HL-60/S4 (cell line): ENCODE measurements at regions not wholly inside any gene's neighbourhood (a gene's known extent, or its start where the extent isn't known, plus 50 kb on each side); places are given as distances from the start of the nearest gene placed in this dataset.
"Not testable (repeated sequence)": the region's sequence is repeated elsewhere in the genome, so short reads cannot be mapped to it uniquely, and the experiment has no call there.

ENCODE experiments used
- in situ Hi-C: fragments of 300-500 bp; cut with MboI; formaldehyde crosslinking; loops from 2 replicates; pipeline ENCODE4 v1.14.3; 2022; ENCODE audit warnings: low sequenced_read_pairs

GRCh38 chr2:238520359-238520886 lies 93.7 kb downstream of the ASB1 start:
- in situ Hi-C loops, result no loop called here

- in situ Hi-C loops, result no loop called here
Measured at GRCh38 chr2:238521002-238521401, 94.3 kb downstream of the ASB1 start.

- in situ Hi-C loops, result no loop called here
Measured at GRCh38 chr2:238521870-238522269, 95.1 kb downstream of the ASB1 start.

- in situ Hi-C loops, result no loop called here
Measured at GRCh38 chr2:238523158-238524110, 96.7 kb downstream of the ASB1 start.

GRCh38 chr2:238524426-238524983 lies 97.8 kb downstream of the ASB1 start:
- in situ Hi-C loops, result no loop called here

GRCh38 chr2:238525990-238526389 lies 99.3 kb downstream of the ASB1 start:
- in situ Hi-C loops, result no loop called here

GRCh38 chr2:238527565-238527964 lies 100.8 kb downstream of the ASB1 start:
- in situ Hi-C loops, result no loop called here

- in situ Hi-C loops, result no loop called here
Measured at GRCh38 chr2:238528953-238529781, 102.4 kb downstream of the ASB1 start.

- in situ Hi-C loops, result not testable (repeated sequence)
Measured at GRCh38 chr2:238531017-238531645, 104.4 kb downstream of the ASB1 start.

DNA sequence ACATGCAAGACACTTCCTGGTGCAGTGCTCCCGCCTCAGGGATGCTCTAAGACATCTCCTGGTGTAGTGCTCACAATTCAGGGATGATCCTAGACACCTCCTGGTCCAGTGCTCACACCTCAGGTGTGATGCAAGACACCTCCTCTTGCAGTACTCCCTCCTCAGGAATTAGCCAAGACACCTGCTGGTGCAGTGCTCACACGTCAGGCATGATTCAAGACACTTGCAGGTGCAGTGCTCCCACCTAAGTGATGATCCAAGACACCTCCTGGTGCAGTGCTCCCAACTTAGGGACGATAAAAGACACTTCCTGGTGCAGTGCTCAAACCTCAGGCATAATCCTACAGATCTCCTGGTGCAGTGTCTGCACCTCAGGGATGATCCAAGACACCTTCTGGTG lies 117.0 kb downstream of the ASB1 start:
- in situ Hi-C loops, result not testable (repeated sequence)

- in situ Hi-C loops, result no loop called here
Measured at GRCh38 chr2:238548902-238549462, 122.3 kb downstream of the ASB1 start.

GRCh38 chr2:238549866-238550265 lies 123.1 kb downstream of the ASB1 start:
- in situ Hi-C loops, result no loop called here

DNA sequence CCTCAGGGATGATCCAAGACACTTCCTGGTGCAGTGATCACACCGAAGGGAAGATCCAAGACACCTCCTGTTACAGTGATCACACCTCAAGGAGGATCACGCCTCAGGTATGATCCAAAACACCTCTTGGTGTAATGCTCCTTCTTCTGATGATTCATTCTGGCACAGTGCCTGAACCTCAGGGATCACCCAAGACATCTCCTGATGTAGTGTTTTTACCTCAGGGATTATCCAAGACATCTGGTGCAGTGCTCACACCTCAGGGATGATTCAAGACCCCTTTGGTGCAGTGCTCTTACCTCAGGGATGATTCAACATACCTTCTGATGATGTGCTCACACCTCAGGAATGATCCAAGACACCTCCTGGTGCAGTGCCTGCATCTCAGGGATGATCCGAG lies 124.4 kb downstream of the ASB1 start:
- in situ Hi-C loops, result no loop called here

- in situ Hi-C loops, result no loop called here
Measured at GRCh38 chr2:238552226-238552625, 125.5 kb downstream of the ASB1 start.

- in situ Hi-C loops, result no loop called here
Measured at GRCh38 chr2:238553159-238553558, 126.4 kb downstream of the ASB1 start.

DNA sequence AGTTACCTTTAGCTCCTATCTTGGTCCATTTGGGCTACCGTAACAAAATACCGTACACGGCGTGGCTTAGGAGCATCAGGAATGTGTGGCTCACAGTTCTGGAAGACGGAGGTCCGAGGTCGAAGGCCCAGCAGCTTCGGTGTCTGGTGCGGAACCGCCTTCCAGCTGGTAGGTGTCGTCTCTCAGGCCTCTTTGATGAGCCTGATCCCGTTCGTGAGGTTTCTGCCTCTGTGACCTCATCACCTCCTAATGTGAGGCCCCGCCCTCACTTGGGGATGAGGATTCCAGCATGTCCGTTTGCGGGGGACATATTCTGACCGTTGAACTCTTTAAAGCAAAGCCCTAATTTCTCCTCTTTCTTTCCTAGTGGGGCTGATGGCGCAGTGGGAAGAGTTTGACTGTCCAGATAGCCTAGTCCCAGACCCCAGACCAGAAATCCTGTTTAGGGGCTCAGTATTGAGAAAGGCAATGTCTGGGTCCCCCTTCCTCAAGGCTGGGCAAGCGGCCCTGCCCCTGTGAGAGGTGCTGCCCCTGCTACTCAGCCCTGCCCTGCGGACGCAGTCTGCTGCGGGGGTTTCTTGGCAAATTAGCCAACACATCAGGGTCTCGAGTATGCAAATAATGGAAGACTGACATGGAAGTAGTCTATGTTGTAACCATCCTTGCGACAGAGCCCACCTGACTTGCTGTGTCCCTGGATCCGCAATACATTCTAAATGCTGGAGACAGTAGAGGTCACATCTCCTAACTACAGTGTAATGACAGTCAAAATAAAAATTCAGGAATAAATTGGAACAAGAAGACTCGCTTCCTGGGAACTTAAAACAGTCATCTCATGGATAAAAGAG lies 128.0 kb downstream of the ASB1 start:
- in situ Hi-C loops, result no loop called here

- in situ Hi-C loops, result no loop called here
Measured at GRCh38 chr2:238555786-238556542, 129.2 kb downstream of the ASB1 start.

DNA sequence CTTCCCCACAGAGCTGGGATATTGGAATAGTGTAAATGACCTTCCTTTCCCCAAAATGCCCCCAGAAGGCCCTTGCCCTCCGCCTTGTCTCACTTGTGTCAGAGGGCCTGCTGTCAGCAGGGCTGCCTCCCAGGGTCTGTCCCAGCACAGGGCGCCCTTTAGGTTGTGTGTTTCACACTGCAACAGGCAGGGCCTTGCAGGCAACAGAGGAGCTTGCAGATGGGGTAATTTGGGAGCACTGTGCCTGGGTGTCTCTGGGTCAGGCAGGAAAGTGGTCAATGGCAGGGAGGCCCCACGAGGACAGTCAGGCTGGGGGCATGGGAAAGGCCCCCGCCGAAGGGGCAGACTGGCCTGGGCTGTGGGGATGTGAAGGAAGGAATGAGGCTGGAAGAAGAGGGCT lies 130.7 kb downstream of the ASB1 start:
- in situ Hi-C loops, result no loop called here

GRCh38 chr2:238557936-238558335 lies 131.2 kb downstream of the ASB1 start:
- in situ Hi-C loops, result no loop called here
